HUES64 (cell line): ENCODE measurements at regions not wholly inside any gene's neighbourhood (a gene's known extent, or its start where the extent isn't known, plus 50 kb on each side); places are given as distances from the start of the nearest gene placed in this dataset.
"Not testable (repeated sequence)": the region's sequence is repeated elsewhere in the genome, so short reads cannot be mapped to it uniquely, and the experiment has no call there.

Experiments
- H3K27ac ChIP-seq: 2 replicates; pipeline ENCODE4 v1.7.0; 2013; ENCODE audit warnings: low read depth, low read length, inconsistent platforms
- H3K27me3 ChIP-seq: 2 replicates; pipeline ENCODE4 v1.6.1; 2013; ENCODE audit warnings: mild to moderate bottlenecking, low read length; ENCODE audit not compliant: insufficient read depth
- H3K36me3 ChIP-seq: 2 replicates; pipeline ENCODE4 v1.6.1; 2013; ENCODE audit warnings: mild to moderate bottlenecking, low read length; ENCODE audit not compliant: insufficient read depth
- H3K4me1 ChIP-seq: 2 replicates; pipeline ENCODE4 v1.6.1; 2013; ENCODE audit warnings: mild to moderate bottlenecking, low read length, moderate library complexity; ENCODE audit not compliant: insufficient read depth
- H3K4me3 ChIP-seq: 2 replicates; pipeline ENCODE4 v1.5.1; 2013; ENCODE audit warnings: mild to moderate bottlenecking, low read length, moderate library complexity
- H3K9ac ChIP-seq: 2 replicates; pipeline ENCODE4 v1.6.1; 2013; ENCODE audit warnings: mild to moderate bottlenecking, low read depth, low read length
- H3K9me3 ChIP-seq: 2 replicates; pipeline ENCODE4 v1.6.1; 2013; ENCODE audit warnings: low read depth, low read length; ENCODE audit not compliant: insufficient read depth
- WGBS: fragments of 150-250, 120-280 bp; methylation state at CpG from one replicate; pipeline ENCODE4 v1.1.7; 2013; ENCODE audit warnings: missing lambda C conversion rate; 5-methylcytosine and 5-hydroxymethylcytosine counted together

- H3K27me3 ChIP-seq, H3K9me3 ChIP-seq, H3K9ac ChIP-seq, H3K27ac ChIP-seq, H3K4me1 ChIP-seq, H3K36me3 ChIP-seq, H3K4me3 ChIP-seq: not testable (repeated sequence)
- WGBS, result 97% methylated on average over 3 of the region's 7 CpGs
These were observed 209.9 kb upstream of the IRF2BP2 start for GRCh38 chr1:234819845-234820244.

GRCh38 chr1:234818040-234818387, 208.0 kb upstream of the IRF2BP2 start:
- H3K4me3 ChIP-seq, H3K36me3 ChIP-seq, H3K27me3 ChIP-seq, H3K27ac ChIP-seq, H3K9ac ChIP-seq, H3K9me3 ChIP-seq, H3K4me1 ChIP-seq: not testable (repeated sequence)
- WGBS, result 100% methylated on average over 2 of the region's 5 CpGs

- H3K9ac ChIP-seq, result not testable (repeated sequence)
These were observed 207.5 kb upstream of the IRF2BP2 start for GRCh38 chr1:234817313-234818039.

GRCh38 chr1:234816864-234817263, 206.9 kb upstream of the IRF2BP2 start:
- H3K9me3 ChIP-seq, H3K4me3 ChIP-seq, H3K9ac ChIP-seq, H3K27ac ChIP-seq, H3K36me3 ChIP-seq, H3K27me3 ChIP-seq, H3K4me1 ChIP-seq: not testable (repeated sequence)
- 96% methylated on average over 6 of the region's 7 CpGs for WGBS

More at GRCh38 chr1:234817313-234818039, 207.5 kb upstream of the IRF2BP2 start:
- not testable (repeated sequence) for H3K4me3 ChIP-seq, H3K36me3 ChIP-seq, H3K4me1 ChIP-seq, H3K27ac ChIP-seq, H3K9me3 ChIP-seq, H3K27me3 ChIP-seq
- 92% methylated on average over 8 of the region's 11 CpGs for WGBS

- 95% methylated on average over 11 of the region's 26 CpGs for WGBS
- H3K36me3 ChIP-seq, H3K9me3 ChIP-seq, H3K27me3 ChIP-seq, H3K27ac ChIP-seq, H3K9ac ChIP-seq, H3K4me3 ChIP-seq, H3K4me1 ChIP-seq: not testable (repeated sequence)
These were observed 206.3 kb upstream of the IRF2BP2 start for GRCh38 chr1:234816186-234816851.

- H3K36me3 ChIP-seq, H3K27ac ChIP-seq, H3K4me3 ChIP-seq, H3K27me3 ChIP-seq, H3K9ac ChIP-seq, H3K4me1 ChIP-seq, H3K9me3 ChIP-seq: not testable (repeated sequence)
- 96% methylated on average over 4 of the region's 7 CpGs for WGBS
These were observed 205.4 kb upstream of the IRF2BP2 start for GRCh38 chr1:234815295-234815815.

GRCh38 chr1:234814235-234814634, 204.3 kb upstream of the IRF2BP2 start:
- not testable (repeated sequence) for H3K9ac ChIP-seq, H3K27me3 ChIP-seq, H3K4me1 ChIP-seq, H3K9me3 ChIP-seq, H3K27ac ChIP-seq, H3K4me3 ChIP-seq, H3K36me3 ChIP-seq
- WGBS, result 80% methylated on average over 1 of the region's 7 CpGs

- 95% methylated on average over 5 of the region's 6 CpGs for WGBS
- not testable (repeated sequence) for H3K9ac ChIP-seq, H3K27me3 ChIP-seq, H3K4me1 ChIP-seq, H3K4me3 ChIP-seq, H3K9me3 ChIP-seq, H3K36me3 ChIP-seq, H3K27ac ChIP-seq
These were observed 201.8 kb upstream of the IRF2BP2 start for GRCh38 chr1:234811824-234812223.

- 82% methylated on average over 4 of the region's 4 CpGs for WGBS
- H3K4me3 ChIP-seq, H3K27ac ChIP-seq, H3K27me3 ChIP-seq, H3K9me3 ChIP-seq, H3K4me1 ChIP-seq, H3K9ac ChIP-seq, H3K36me3 ChIP-seq: not testable (repeated sequence)
These were observed 200.7 kb upstream of the IRF2BP2 start for GRCh38 chr1:234810726-234811125.

- WGBS, result 92% methylated on average over 3 of the region's 5 CpGs
- not testable (repeated sequence) for H3K9me3 ChIP-seq, H3K4me1 ChIP-seq, H3K4me3 ChIP-seq, H3K27ac ChIP-seq, H3K36me3 ChIP-seq, H3K9ac ChIP-seq, H3K27me3 ChIP-seq
These were observed 199.9 kb upstream of the IRF2BP2 start for GRCh38 chr1:234809854-234810245.

GRCh38 chr1:234808943-234809853, 199.2 kb upstream of the IRF2BP2 start:
- H3K27me3 ChIP-seq, H3K9ac ChIP-seq, H3K36me3 ChIP-seq, H3K4me3 ChIP-seq, H3K4me1 ChIP-seq, H3K27ac ChIP-seq, H3K9me3 ChIP-seq: not testable (repeated sequence)
- 88% methylated on average over 12 of the region's 23 CpGs for WGBS
